ENCODE measurements at regions not wholly inside any gene's neighbourhood (a gene's known extent, or its start where the extent isn't known, plus 50 kb on each side); places are given as distances from the start of the nearest gene placed in this dataset.

DNA sequence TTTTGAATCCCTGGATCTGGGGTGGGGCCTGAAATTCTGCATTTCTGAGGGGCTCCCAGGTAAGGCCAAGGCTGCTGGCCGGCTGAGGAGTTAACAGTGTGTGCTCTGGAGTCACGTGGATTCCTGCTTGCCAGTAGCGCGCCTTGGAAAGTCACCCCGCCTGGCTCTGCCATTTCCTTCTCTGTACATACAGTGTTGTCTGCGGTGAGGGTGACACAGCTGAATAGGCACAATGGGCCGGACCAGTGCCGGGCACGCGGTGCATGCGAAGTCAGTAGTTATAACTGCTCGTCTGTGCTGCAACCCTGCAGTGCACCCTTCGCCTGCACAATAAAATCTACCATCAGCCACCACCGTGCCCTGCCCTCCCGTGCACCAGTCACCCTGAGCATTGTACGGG is 68.0 kb upstream of the EEPD1 start:
- Histone ChIP-seq H3K9me2 (replicated peaks; ENCODE audit: control insufficient read depth, low read length) (no peaks in the 10 kb centered on the region), H3K4me1 (ENCODE audit: control insufficient read depth, low read length) (no peaks in the 10 kb centered on the region), H3K27me3 (ENCODE audit: control insufficient read depth, low read length) (no peaks in the 10 kb centered on the region), H3K4me3 (ENCODE audit: low read length) (no peak overlapping the region), H3K9me3 (ENCODE audit: control insufficient read depth, insufficient read depth, low read length) (peaks cover 16% of the 10 kb centered on the region; the same call in 1 of the 2 replicates), H3K79me2 (ENCODE audit: control insufficient read depth, low read length) (no peaks in the 10 kb centered on the region), H3F3A (ENCODE audit: control insufficient read depth, insufficient read depth) (no peaks in the 10 kb centered on the region), H3K4me2 (ENCODE audit: low read length) (no peak overlapping the region), H4K20me1 (ENCODE audit: control insufficient read depth, insufficient read depth, low read depth, low read length) (no peaks in the 10 kb centered on the region), H3K36me3 (ENCODE audit: control insufficient read depth, low read length) (no peaks in the 10 kb centered on the region), H3K27ac (ENCODE audit: low read depth, low read length) (no peak overlapping the region)
- TF ChIP-seq, protein P1, sequence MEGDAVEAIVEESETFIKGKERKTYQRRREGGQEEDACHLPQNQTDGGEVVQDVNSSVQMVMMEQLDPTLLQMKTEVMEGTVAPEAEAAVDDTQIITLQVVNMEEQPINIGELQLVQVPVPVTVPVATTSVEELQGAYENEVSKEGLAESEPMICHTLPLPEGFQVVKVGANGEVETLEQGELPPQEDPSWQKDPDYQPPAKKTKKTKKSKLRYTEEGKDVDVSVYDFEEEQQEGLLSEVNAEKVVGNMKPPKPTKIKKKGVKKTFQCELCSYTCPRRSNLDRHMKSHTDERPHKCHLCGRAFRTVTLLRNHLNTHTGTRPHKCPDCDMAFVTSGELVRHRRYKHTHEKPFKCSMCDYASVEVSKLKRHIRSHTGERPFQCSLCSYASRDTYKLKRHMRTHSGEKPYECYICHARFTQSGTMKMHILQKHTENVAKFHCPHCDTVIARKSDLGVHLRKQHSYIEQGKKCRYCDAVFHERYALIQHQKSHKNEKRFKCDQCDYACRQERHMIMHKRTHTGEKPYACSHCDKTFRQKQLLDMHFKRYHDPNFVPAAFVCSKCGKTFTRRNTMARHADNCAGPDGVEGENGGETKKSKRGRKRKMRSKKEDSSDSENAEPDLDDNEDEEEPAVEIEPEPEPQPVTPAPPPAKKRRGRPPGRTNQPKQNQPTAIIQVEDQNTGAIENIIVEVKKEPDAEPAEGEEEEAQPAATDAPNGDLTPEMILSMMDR (IDR thresholded peaks at IDR 0.05; ENCODE audit: low read depth, low read length, poor library complexity, severe bottlenecking) = no peak
- TF ChIP-seq EZH2phosphoT487 (IDR thresholded peaks at IDR 0.05; ENCODE audit: borderline replicate concordance, low read length) = no peak

DNA sequence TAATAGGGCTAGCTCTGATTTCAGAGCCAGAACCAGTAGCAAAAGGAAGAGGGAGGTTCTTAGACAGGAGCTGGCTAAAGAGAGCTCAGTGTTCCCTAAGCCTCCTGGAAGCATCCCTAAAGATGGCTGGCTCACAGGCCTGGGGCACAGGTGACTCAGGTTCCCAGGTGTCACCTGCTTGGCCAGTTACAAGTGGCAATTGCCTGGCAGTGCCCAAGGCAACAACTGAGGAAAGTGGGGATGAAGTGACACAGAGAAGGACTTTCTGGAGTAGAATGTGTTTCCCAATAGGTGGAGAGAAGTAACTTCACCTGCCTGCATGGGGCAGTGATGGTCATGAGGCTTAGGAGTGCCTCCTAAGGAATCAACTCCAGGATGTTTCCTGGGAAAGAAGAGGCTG is 66.5 kb upstream of the EEPD1 start:
- Histone ChIP-seq H4K20me1 (ENCODE audit: control insufficient read depth, insufficient read depth, low read depth, low read length) (no peaks in the 10 kb centered on the region), H3K27ac (ENCODE audit: low read depth, low read length) (no peak overlapping the region), H3K4me3 (ENCODE audit: low read length) (no peak overlapping the region), H3K9me2 (replicated peaks; ENCODE audit: control insufficient read depth, low read length) (no peaks in the 10 kb centered on the region), H3F3A (ENCODE audit: control insufficient read depth, insufficient read depth) (no peaks in the 10 kb centered on the region), H3K79me2 (ENCODE audit: control insufficient read depth, low read length) (no peaks in the 10 kb centered on the region), H3K4me1 (ENCODE audit: control insufficient read depth, low read length) (no peaks in the 10 kb centered on the region), H3K27me3 (ENCODE audit: control insufficient read depth, low read length) (no peaks in the 10 kb centered on the region), H3K9me3 (ENCODE audit: control insufficient read depth, insufficient read depth, low read length) (peaks cover 18% of the 10 kb centered on the region; the same call in 1 of the 2 replicates), H3K4me2 (ENCODE audit: low read length) (no peak overlapping the region), H3K36me3 (ENCODE audit: control insufficient read depth, low read length) (no peaks in the 10 kb centered on the region)
- TF ChIP-seq, protein P1 (IDR thresholded peaks at IDR 0.05; ENCODE audit: low read depth, low read length, poor library complexity, severe bottlenecking) = no peak
- no peak for TF ChIP-seq EZH2phosphoT487 (IDR thresholded peaks at IDR 0.05; ENCODE audit: borderline replicate concordance, low read length)

DNA sequence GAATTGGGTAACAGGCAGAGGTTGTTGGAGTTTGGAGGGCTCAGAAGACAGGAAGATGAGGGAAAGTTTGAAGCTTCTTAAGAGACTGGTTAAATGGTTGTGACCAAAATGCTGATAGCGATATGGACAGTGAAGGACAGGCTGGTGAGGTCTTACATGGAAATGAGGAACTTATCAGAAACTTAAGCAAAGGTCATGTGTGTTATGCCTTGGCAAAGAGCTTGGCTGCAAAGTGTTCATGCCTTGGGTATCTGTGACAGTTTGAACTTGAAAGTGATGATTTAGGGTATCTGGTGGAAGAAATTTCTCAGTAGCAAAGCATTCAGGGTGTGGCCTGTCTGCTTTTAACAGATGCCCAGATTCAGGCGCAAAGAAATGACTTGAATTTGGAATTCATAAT is 64.5 kb upstream of the EEPD1 start:
- H3K4me2 ChIP-seq (ENCODE audit: low read length) = no peak overlapping the region
- TF ChIP-seq, protein P1 (IDR thresholded peaks at IDR 0.05; ENCODE audit: low read depth, low read length, poor library complexity, severe bottlenecking) = no peak
- TF ChIP-seq EZH2phosphoT487 (IDR thresholded peaks at IDR 0.05; ENCODE audit: borderline replicate concordance, low read length) = no peak
- no peak overlapping the region for H3K27ac ChIP-seq (ENCODE audit: low read depth, low read length)

More for the DNA sequence above, 64.5 kb upstream of the EEPD1 start:
- H3K9me2 ChIP-seq (replicated peaks; ENCODE audit: control insufficient read depth, low read length) = no peaks in the 10 kb centered on the region
- H3K27me3 ChIP-seq (ENCODE audit: control insufficient read depth, low read length) = no peaks in the 10 kb centered on the region
- no peak overlapping the region for H3K4me3 ChIP-seq (ENCODE audit: low read length)
- no peaks in the 10 kb centered on the region for H3K79me2 ChIP-seq (ENCODE audit: control insufficient read depth, low read length)
- H3F3A ChIP-seq (ENCODE audit: control insufficient read depth, insufficient read depth) = no peaks in the 10 kb centered on the region
- peaks cover 18% of the 10 kb centered on the region; the same call in 1 of the 2 replicates for H3K9me3 ChIP-seq (ENCODE audit: control insufficient read depth, insufficient read depth, low read length)
- H4K20me1 ChIP-seq (ENCODE audit: control insufficient read depth, insufficient read depth, low read depth, low read length) = no peaks in the 10 kb centered on the region
- H3K4me1 ChIP-seq (ENCODE audit: control insufficient read depth, low read length) = peaks cover 1% of the 10 kb centered on the region
- H3K36me3 ChIP-seq (ENCODE audit: control insufficient read depth, low read length) = no peaks in the 10 kb centered on the region

Measured in DOHH2 (cell line).